ENCODE measurements at regions not wholly inside any gene's neighbourhood (a gene's known extent, or its start where the extent isn't known, plus 50 kb on each side); places are given as distances from the start of the nearest gene placed in this dataset.

- no peak for TF ChIP-seq CTCF (conservative IDR thresholded peaks at IDR 0.05; ENCODE audit: low read length)
- TF ChIP-seq EZH2phosphoT487 (IDR thresholded peaks at IDR 0.05; ENCODE audit: borderline replicate concordance, low read depth, low read length), result no peak
- no peak for DNase-seq (ENCODE audit: low spot score)
- H3K27ac ChIP-seq (ENCODE audit: low read depth, low read length, poor library complexity, severe bottlenecking), result no peak overlapping the region
- ChIA-PET POLR2A (no interaction called here), CTCF (ENCODE audit: unreplicated experiment) (no interaction called here)
- H3K9me3 ChIP-seq (ENCODE audit: low read length), result no peaks in the 10 kb centered on the region
- BruUV-seq (replicated peaks), result no TSS peak
- H3K4me3 ChIP-seq (ENCODE audit: low read depth, low read length, poor library complexity, severe bottlenecking), result no peak overlapping the region
- no peak overlapping the region for H2AFZ ChIP-seq (ENCODE audit: low read length)
- H4K20me1 ChIP-seq (ENCODE audit: insufficient read depth, low read length), result no peaks in the 10 kb centered on the region
- H3K36me3 ChIP-seq (ENCODE audit: insufficient read depth, low read length), result no peaks in the 10 kb centered on the region
- H3K79me2 ChIP-seq (ENCODE audit: insufficient read depth, low read depth, low read length), result no peaks in the 10 kb centered on the region
- no peaks in the 10 kb centered on the region for H3K4me1 ChIP-seq (ENCODE audit: insufficient read depth, low read length, poor library complexity, severe bottlenecking)
- no peaks in the 10 kb centered on the region for H3K9me2 ChIP-seq (ENCODE audit: insufficient read depth, low read length)
- intact Hi-C loops (cut with micrococcal nuclease; ENCODE audit: unreplicated experiment), result no loop called here
- no peak overlapping the region for H3K4me2 ChIP-seq (ENCODE audit: low read length)
Measured at GRCh38 chr3:137930976-137931375, 79.0 kb upstream of the CLDN18 start.

DNA sequence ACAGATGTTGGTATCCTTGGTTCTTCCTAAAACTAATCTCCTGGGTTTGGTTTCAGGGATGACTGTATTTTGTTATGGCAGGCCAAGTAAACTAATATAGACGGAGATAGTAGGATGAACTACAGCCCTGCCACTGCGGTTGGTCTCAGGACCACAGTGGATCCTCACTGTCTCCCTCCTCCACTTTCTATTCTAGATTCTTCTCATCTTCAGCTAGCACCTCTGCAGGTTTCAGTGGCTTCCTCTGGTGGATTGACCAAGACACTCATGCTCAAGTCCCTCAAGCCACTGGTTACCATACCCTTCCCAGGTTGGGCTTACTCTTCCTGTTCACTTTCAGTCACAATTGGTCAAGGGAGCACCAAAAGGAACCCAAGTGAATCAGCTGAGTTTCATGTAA lies 71.1 kb upstream of the CLDN18 start:
- no peaks in the 10 kb centered on the region for H3K4me1 ChIP-seq (ENCODE audit: insufficient read depth, low read length, poor library complexity, severe bottlenecking)
- H3K4me2 ChIP-seq (ENCODE audit: low read length), result no peak overlapping the region
- TF ChIP-seq EZH2phosphoT487 (IDR thresholded peaks at IDR 0.05; ENCODE audit: borderline replicate concordance, low read depth, low read length), result no peak
- no peak for TF ChIP-seq CTCF (conservative IDR thresholded peaks at IDR 0.05; ENCODE audit: low read length)
- no peaks in the 10 kb centered on the region for H3K79me2 ChIP-seq (ENCODE audit: insufficient read depth, low read depth, low read length)
- H4K20me1 ChIP-seq (ENCODE audit: insufficient read depth, low read length), result no peaks in the 10 kb centered on the region
- intact Hi-C loops (cut with micrococcal nuclease; ENCODE audit: unreplicated experiment), result no loop called here
- no TSS peak for BruUV-seq (replicated peaks)
- ChIA-PET CTCF (ENCODE audit: unreplicated experiment) (no interaction called here), POLR2A (interaction anchor here (0.6 kb wide), 1 partner anchor 17 kb away, joined by 3 read pairs; no protein-coding TSS in a partner anchor)
- no peak overlapping the region for H3K4me3 ChIP-seq (ENCODE audit: low read depth, low read length, poor library complexity, severe bottlenecking)
- H2AFZ ChIP-seq (ENCODE audit: low read length), result no peak overlapping the region
- H3K9me3 ChIP-seq (ENCODE audit: low read length), result no peaks in the 10 kb centered on the region
- DNase-seq (ENCODE audit: low spot score), result no peak
- no peaks in the 10 kb centered on the region for H3K36me3 ChIP-seq (ENCODE audit: insufficient read depth, low read length)
- no peak overlapping the region for H3K27ac ChIP-seq (ENCODE audit: low read depth, low read length, poor library complexity, severe bottlenecking)
- H3K9me2 ChIP-seq (ENCODE audit: insufficient read depth, low read length), result no peaks in the 10 kb centered on the region

DNA sequence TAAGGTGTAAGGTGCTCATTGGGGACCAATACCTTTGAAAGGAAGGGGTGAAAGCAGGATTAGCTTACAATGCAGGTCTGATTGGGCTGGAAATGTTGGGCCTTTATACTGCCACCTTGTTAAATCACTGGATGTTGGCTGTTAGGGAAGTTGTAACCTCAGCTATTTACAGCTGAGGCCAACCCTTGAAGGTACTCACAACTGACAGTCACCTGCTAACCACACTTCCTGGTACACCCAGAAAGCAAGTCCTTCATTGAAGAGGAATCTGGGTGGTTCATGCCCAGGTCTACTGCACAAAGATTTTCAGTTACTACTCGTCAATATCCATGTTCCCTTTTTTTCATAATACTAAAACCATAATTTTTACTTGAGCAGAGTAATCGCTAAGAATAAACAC lies 65.4 kb upstream of the CLDN18 start:
- Histone ChIP-seq H3K4me1 (ENCODE audit: insufficient read depth, low read length, poor library complexity, severe bottlenecking) (no peaks in the 10 kb centered on the region), H3K9me2 (ENCODE audit: insufficient read depth, low read length) (no peaks in the 10 kb centered on the region), H3K9me3 (ENCODE audit: low read length) (no peaks in the 10 kb centered on the region), H3K36me3 (ENCODE audit: insufficient read depth, low read length) (no peaks in the 10 kb centered on the region), H3K4me2 (ENCODE audit: low read length) (no peak overlapping the region), H4K20me1 (ENCODE audit: insufficient read depth, low read length) (no peaks in the 10 kb centered on the region), H2AFZ (ENCODE audit: low read length) (no peak overlapping the region), H3K79me2 (ENCODE audit: insufficient read depth, low read depth, low read length) (no peaks in the 10 kb centered on the region), H3K27ac (ENCODE audit: low read depth, low read length, poor library complexity, severe bottlenecking) (no peak overlapping the region), H3K4me3 (ENCODE audit: low read depth, low read length, poor library complexity, severe bottlenecking) (no peak overlapping the region)
- intact Hi-C loops (cut with micrococcal nuclease; ENCODE audit: unreplicated experiment), result no loop called here
- TF ChIP-seq EZH2phosphoT487 (IDR thresholded peaks at IDR 0.05; ENCODE audit: borderline replicate concordance, low read depth, low read length) (no peak), CTCF (conservative IDR thresholded peaks at IDR 0.05; ENCODE audit: low read length) (no peak)
- ChIA-PET POLR2A (no interaction called here), CTCF (ENCODE audit: unreplicated experiment) (no interaction called here)
- no peak for DNase-seq (ENCODE audit: low spot score)
- BruUV-seq (replicated peaks), result no TSS peak
